ENCODE measurements at regions not wholly inside any gene's neighbourhood (a gene's known extent, or its start where the extent isn't known, plus 50 kb on each side); places are given as distances from the start of the nearest gene placed in this dataset.

GRCh38 chr17:14933676-14934075 is 331.4 kb downstream of the PMP22 start:
- intact Hi-C loops (cut with micrococcal nuclease; ENCODE audit: unreplicated experiment): no loop called here
- H3K4me3 Mint-ChIP-seq (ENCODE audit: unreplicated experiment): no peak overlapping the region
- no TSS peak for BruUV-seq (replicated peaks)

GRCh38 chr17:14926526-14927122 is 338.5 kb downstream of the PMP22 start:
- intact Hi-C loops (cut with micrococcal nuclease; ENCODE audit: unreplicated experiment): no loop called here
- POLR2A ChIA-PET: no interaction called here

More at GRCh38 chr17:14933676-14934075, 331.4 kb downstream of the PMP22 start:
- H3K4me1 Mint-ChIP-seq (ENCODE audit: low read depth, unreplicated experiment): no peaks in the 10 kb centered on the region
- H3K9me3 Mint-ChIP-seq (ENCODE audit: unreplicated experiment): no peaks in the 10 kb centered on the region
- Histone ChIP-seq H3K4me1 (no peaks in the 10 kb centered on the region), H3K4me3 (ENCODE audit: low read depth, low read length) (no peak overlapping the region), H3K36me3 (ENCODE audit: control insufficient read depth, insufficient read depth, low read length) (no peaks in the 10 kb centered on the region), H3K9me3 (no peaks in the 10 kb centered on the region), H3K27me3 (replicated peaks; ENCODE audit: control insufficient read depth, insufficient read depth, low read length) (no peaks in the 10 kb centered on the region)
- TF ChIP-seq CTCF (IDR thresholded peaks at IDR 0.05; ENCODE audit: insufficient read depth in 1 of 2, low read depth in 1 of 2, low read length in 1 of 2, severe bottlenecking in 1 of 2, unreplicated experiment in 1 of 2): no peak
- H3K27ac Mint-ChIP-seq (ENCODE audit: unreplicated experiment): no peak overlapping the region
- CTCF ChIA-PET: no interaction called here
- no peaks in the 10 kb centered on the region for H3K36me3 Mint-ChIP-seq (ENCODE audit: insufficient read depth, unreplicated experiment)
- POLR2A ChIA-PET: no interaction called here
- peaks cover 4% of the 10 kb centered on the region for H3K27me3 Mint-ChIP-seq (ENCODE audit: insufficient read depth, unreplicated experiment)
- no peak for DNase-seq

GRCh38 chr17:14926073-14926472 is 339.1 kb downstream of the PMP22 start:
- no TSS peak for BruUV-seq (replicated peaks)
- ChIA-PET CTCF (no interaction called here), POLR2A (no interaction called here)
- TF ChIP-seq CTCF (IDR thresholded peaks at IDR 0.05; ENCODE audit: insufficient read depth in 1 of 2, low read depth in 1 of 2, low read length in 1 of 2, severe bottlenecking in 1 of 2, unreplicated experiment in 1 of 2): no peak
- H3K36me3 Mint-ChIP-seq (ENCODE audit: insufficient read depth, unreplicated experiment): no peaks in the 10 kb centered on the region
- no peaks in the 10 kb centered on the region for H3K9me3 ChIP-seq
- no peak overlapping the region for H3K27ac Mint-ChIP-seq (ENCODE audit: unreplicated experiment)
- no peaks in the 10 kb centered on the region for H3K4me1 Mint-ChIP-seq (ENCODE audit: low read depth, unreplicated experiment)
- H3K9me3 Mint-ChIP-seq (ENCODE audit: unreplicated experiment): no peaks in the 10 kb centered on the region
- no peaks in the 10 kb centered on the region for H3K27me3 ChIP-seq (replicated peaks; ENCODE audit: control insufficient read depth, insufficient read depth, low read length)
- no peak for DNase-seq
- H3K4me1 ChIP-seq: no peaks in the 10 kb centered on the region
- H3K27me3 Mint-ChIP-seq (ENCODE audit: insufficient read depth, unreplicated experiment): no peaks in the 10 kb centered on the region
- no peak overlapping the region for H3K4me3 Mint-ChIP-seq (ENCODE audit: unreplicated experiment)
- intact Hi-C loops (cut with micrococcal nuclease; ENCODE audit: unreplicated experiment): no loop called here
- no peaks in the 10 kb centered on the region for H3K36me3 ChIP-seq (ENCODE audit: control insufficient read depth, insufficient read depth, low read length)
- no peak overlapping the region for H3K4me3 ChIP-seq (ENCODE audit: low read depth, low read length)

More at GRCh38 chr17:14926526-14927122, 338.5 kb downstream of the PMP22 start:
- H3K4me3 ChIP-seq (ENCODE audit: low read depth, low read length): no peak overlapping the region
- H3K36me3 ChIP-seq (ENCODE audit: control insufficient read depth, insufficient read depth, low read length): no peaks in the 10 kb centered on the region
- CTCF ChIA-PET: interaction anchor here (0.6 kb wide), 1 partner anchor 230 kb away, joined by 3 read pairs; no protein-coding TSS in a partner anchor
- no peaks in the 10 kb centered on the region for H3K9me3 Mint-ChIP-seq (ENCODE audit: unreplicated experiment)
- H3K4me3 Mint-ChIP-seq (ENCODE audit: unreplicated experiment): no peak overlapping the region
- DNase-seq: peak in 1 of 2 experiments; percentile 32
- no peaks in the 10 kb centered on the region for H3K36me3 Mint-ChIP-seq (ENCODE audit: insufficient read depth, unreplicated experiment)
- no peaks in the 10 kb centered on the region for H3K4me1 Mint-ChIP-seq (ENCODE audit: low read depth, unreplicated experiment)
- no TSS peak for BruUV-seq (replicated peaks)
- TF ChIP-seq CTCF (IDR thresholded peaks at IDR 0.05; ENCODE audit: insufficient read depth in 1 of 2, low read depth in 1 of 2, low read length in 1 of 2, severe bottlenecking in 1 of 2, unreplicated experiment in 1 of 2): peak; percentile 44 to 55
- no peak overlapping the region for H3K27ac Mint-ChIP-seq (ENCODE audit: unreplicated experiment)
- H3K4me1 ChIP-seq: no peaks in the 10 kb centered on the region
- H3K27me3 Mint-ChIP-seq (ENCODE audit: insufficient read depth, unreplicated experiment): no peaks in the 10 kb centered on the region
- H3K27me3 ChIP-seq (replicated peaks; ENCODE audit: control insufficient read depth, insufficient read depth, low read length): no peaks in the 10 kb centered on the region
- no peaks in the 10 kb centered on the region for H3K9me3 ChIP-seq

Data from Caco-2 (cell line).